DOHH2 (cell line): ENCODE measurements at regions not wholly inside any gene's neighbourhood (a gene's known extent, or its start where the extent isn't known, plus 50 kb on each side); places are given as distances from the start of the nearest gene placed in this dataset.

Experiments used
- H3F3A ChIP-seq: fragments of 200-600 bp; sonication (generic), shearing (Covaris generic); 2 replicates; pipeline ENCODE4 v1.6.0; 2016; ENCODE audit warnings: antibody characterized with exemption, mild to moderate bottlenecking; ENCODE audit not compliant: control insufficient read depth, insufficient read depth
- H3K27ac ChIP-seq: fragments of 200-600 bp; sonication (generic); 2 replicates; pipeline ENCODE4 v1.5.1; 2014; ENCODE audit warnings: low read depth, mild to moderate bottlenecking, low read length, moderate library complexity
- H3K27me3 ChIP-seq: fragments of 200-600 bp; sonication (generic); 2 replicates; pipeline ENCODE4 v1.6.1; 2014; ENCODE audit warnings: mild to moderate bottlenecking, low read length, mixed read lengths; ENCODE audit not compliant: control insufficient read depth
- H3K36me3 ChIP-seq: fragments of 200-600 bp; sonication (generic); 2 replicates; pipeline ENCODE4 v1.6.1; 2014; ENCODE audit warnings: mild to moderate bottlenecking, low read length, moderate library complexity, mixed read lengths; ENCODE audit not compliant: control insufficient read depth
- H3K4me1 ChIP-seq: fragments of 200-600 bp; sonication (generic); 2 replicates; pipeline ENCODE4 v1.6.1; 2014; ENCODE audit warnings: mild to moderate bottlenecking, low read length, mixed read lengths; ENCODE audit not compliant: control insufficient read depth
- H3K4me2 ChIP-seq: fragments of 200-600 bp; sonication (generic); 2 replicates; pipeline ENCODE4 v1.6.0; 2014; ENCODE audit warnings: mild to moderate bottlenecking, low read length, moderate library complexity
- H3K4me3 ChIP-seq: fragments of 200-600 bp; sonication (generic); 2 replicates; pipeline ENCODE4 v1.5.1; 2014; ENCODE audit warnings: mild to moderate bottlenecking, low read length, mixed read lengths
- H3K79me2 ChIP-seq: fragments of 200-600 bp; sonication (generic); 2 replicates; pipeline ENCODE4 v1.6.1; 2014; ENCODE audit warnings: mild to moderate bottlenecking, low read length, mixed read lengths; ENCODE audit not compliant: control insufficient read depth
- H3K9me2 ChIP-seq: fragments of 200-600 bp; sonication (generic); replicated peaks from 2 replicates; pipeline ENCODE4 v1.6.1; 2014; ENCODE audit warnings: mild to moderate bottlenecking, low read length, mixed read lengths; ENCODE audit not compliant: control insufficient read depth
- H3K9me3 ChIP-seq: fragments of 200-600 bp; sonication (generic); 2 replicates; pipeline ENCODE4 v1.6.1; 2014; ENCODE audit warnings: antibody characterized with exemption, low read length, mixed read lengths; ENCODE audit not compliant: control insufficient read depth, insufficient read depth
- H4K20me1 ChIP-seq: fragments of 200-600 bp; sonication (generic); 2 replicates; pipeline ENCODE4 v1.6.0; 2014; ENCODE audit warnings: low read depth, mild to moderate bottlenecking, antibody characterized with exemption, low read length, moderate library complexity; ENCODE audit not compliant: control insufficient read depth, insufficient read depth
- EZH2phosphoT487 ChIP-seq: fragments of 200-600 bp; sonication (generic); IDR thresholded peaks from 2 replicates; pipeline ENCODE4 v1.6.1; 2017; ENCODE audit warnings: borderline replicate concordance, mild to moderate bottlenecking, antibody characterized with exemption, low read length, moderate library complexity, mixed read lengths
- TF ChIP-seq, protein P1 (sequence below): fragments of 200-600 bp; sonication (generic); IDR thresholded peaks from one replicate; pipeline ENCODE4 v1.5.1; 2014; ENCODE audit warnings: antibody characterized with exemption, mild to moderate bottlenecking, low read depth, low read length; ENCODE audit not compliant: poor library complexity, severe bottlenecking

DNA sequence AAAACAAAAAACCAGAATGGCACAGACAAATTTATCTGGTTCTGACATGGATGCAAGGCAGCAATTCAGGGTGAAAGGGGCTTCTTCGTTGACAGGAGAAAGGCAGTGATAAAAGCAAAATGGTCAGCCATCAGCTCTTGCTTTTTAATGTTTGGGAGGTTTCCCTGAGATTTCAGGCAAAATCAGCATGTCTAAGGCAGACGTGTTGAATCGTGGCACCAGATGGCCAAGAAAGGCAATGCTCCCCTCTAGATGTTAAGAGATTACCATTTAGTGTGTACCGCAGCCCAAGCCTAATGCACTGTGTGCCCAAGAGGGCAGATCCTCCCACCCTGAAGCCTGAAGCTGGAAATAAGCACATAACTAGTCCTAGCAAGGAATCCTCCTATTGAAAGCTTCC is 88.8 kb upstream of the GALNT18 start:
- no peaks in the 10 kb centered on the region for H3K36me3 ChIP-seq
- no peaks in the 10 kb centered on the region for H3K4me1 ChIP-seq
- no peak overlapping the region for H3K4me3 ChIP-seq
- no peak overlapping the region for H3K27ac ChIP-seq
- H3K27me3 ChIP-seq = no peaks in the 10 kb centered on the region
- no peaks in the 10 kb centered on the region for H3K9me3 ChIP-seq
- H3F3A ChIP-seq = no peaks in the 10 kb centered on the region
- no peak overlapping the region for H3K4me2 ChIP-seq
- no peaks in the 10 kb centered on the region for H3K9me2 ChIP-seq
- TF ChIP-seq, protein P1, sequence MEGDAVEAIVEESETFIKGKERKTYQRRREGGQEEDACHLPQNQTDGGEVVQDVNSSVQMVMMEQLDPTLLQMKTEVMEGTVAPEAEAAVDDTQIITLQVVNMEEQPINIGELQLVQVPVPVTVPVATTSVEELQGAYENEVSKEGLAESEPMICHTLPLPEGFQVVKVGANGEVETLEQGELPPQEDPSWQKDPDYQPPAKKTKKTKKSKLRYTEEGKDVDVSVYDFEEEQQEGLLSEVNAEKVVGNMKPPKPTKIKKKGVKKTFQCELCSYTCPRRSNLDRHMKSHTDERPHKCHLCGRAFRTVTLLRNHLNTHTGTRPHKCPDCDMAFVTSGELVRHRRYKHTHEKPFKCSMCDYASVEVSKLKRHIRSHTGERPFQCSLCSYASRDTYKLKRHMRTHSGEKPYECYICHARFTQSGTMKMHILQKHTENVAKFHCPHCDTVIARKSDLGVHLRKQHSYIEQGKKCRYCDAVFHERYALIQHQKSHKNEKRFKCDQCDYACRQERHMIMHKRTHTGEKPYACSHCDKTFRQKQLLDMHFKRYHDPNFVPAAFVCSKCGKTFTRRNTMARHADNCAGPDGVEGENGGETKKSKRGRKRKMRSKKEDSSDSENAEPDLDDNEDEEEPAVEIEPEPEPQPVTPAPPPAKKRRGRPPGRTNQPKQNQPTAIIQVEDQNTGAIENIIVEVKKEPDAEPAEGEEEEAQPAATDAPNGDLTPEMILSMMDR = no peak
- TF ChIP-seq EZH2phosphoT487 = no peak
- no peaks in the 10 kb centered on the region for H3K79me2 ChIP-seq
- no peaks in the 10 kb centered on the region for H4K20me1 ChIP-seq

DNA sequence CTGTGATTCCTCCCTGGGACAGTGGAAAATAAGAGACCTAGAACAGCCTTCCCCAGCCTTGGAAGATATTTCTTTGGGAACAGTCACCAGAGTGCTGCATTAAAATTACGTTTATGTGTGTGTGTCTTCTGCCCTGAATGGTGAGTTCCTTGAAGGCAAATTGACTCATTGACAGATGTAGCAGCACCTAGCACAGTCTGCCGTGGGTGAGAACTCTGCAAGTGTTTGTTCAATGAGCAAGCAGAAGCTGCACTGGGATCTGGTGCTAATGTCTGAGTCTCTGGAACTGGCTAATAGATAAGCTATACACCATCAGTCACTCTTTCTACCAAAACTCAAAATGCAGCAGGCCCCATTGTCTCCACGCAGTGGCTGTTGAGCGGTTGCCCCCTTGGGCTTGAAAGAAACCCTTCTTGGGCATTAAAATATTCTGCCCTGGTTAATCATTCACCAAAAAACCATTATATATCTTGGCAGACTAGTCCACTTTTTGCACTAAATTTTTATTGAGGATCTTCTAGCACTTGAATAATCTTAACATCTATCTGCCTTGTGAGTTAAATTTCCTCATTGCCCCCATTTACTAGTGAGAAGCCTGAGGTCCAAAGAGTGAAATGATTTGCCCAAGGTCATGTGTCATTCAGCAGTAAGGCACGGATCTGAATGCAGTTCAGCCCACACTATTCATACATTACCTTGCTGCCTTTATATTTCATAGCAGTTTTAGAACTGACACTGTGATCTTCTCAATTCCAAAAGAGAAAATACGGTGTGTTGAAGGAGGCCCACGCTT is 87.8 kb upstream of the GALNT18 start:
- no peak overlapping the region for H3K4me2 ChIP-seq
- H3K9me2 ChIP-seq = no peaks in the 10 kb centered on the region
- no peak overlapping the region for H3K4me3 ChIP-seq
- no peaks in the 10 kb centered on the region for H3K36me3 ChIP-seq
- TF ChIP-seq, protein P1 = no peak
- no peak for TF ChIP-seq EZH2phosphoT487
- H3K9me3 ChIP-seq = no peaks in the 10 kb centered on the region
- H3K27me3 ChIP-seq = no peaks in the 10 kb centered on the region
- H3K79me2 ChIP-seq = no peaks in the 10 kb centered on the region
- H3K4me1 ChIP-seq = no peaks in the 10 kb centered on the region
- no peaks in the 10 kb centered on the region for H4K20me1 ChIP-seq
- no peak overlapping the region for H3K27ac ChIP-seq
- no peaks in the 10 kb centered on the region for H3F3A ChIP-seq

DNA sequence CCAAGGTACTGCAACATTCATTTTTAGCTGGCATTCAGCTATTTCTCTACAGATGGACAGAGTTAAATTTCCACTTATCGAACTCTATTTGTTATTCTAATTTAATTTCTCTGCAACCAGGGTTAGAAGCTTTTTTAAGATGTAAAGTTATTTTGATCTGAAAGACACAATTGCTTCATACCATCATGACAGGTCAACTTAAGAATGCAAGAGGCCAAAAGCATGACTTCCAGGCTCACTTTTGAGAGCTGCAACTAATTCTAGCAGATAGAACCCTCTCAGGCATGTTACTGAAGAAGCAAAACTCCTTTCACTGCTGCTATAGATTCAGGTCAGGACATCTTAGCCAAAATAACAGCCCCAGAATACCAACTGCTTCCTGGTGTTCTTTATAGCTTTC is 86.5 kb upstream of the GALNT18 start:
- H4K20me1 ChIP-seq = no peaks in the 10 kb centered on the region
- no peak overlapping the region for H3K27ac ChIP-seq
- H3K4me2 ChIP-seq = no peak overlapping the region
- TF ChIP-seq, protein P1 = no peak
- TF ChIP-seq EZH2phosphoT487 = no peak
- H3K36me3 ChIP-seq = no peaks in the 10 kb centered on the region
- no peaks in the 10 kb centered on the region for H3K9me2 ChIP-seq
- no peaks in the 10 kb centered on the region for H3K27me3 ChIP-seq
- no peaks in the 10 kb centered on the region for H3K79me2 ChIP-seq
- no peak overlapping the region for H3K4me3 ChIP-seq
- H3K9me3 ChIP-seq = no peaks in the 10 kb centered on the region
- no peaks in the 10 kb centered on the region for H3K4me1 ChIP-seq
- H3F3A ChIP-seq = no peaks in the 10 kb centered on the region
